ENCODE measurements at regions not wholly inside any gene's neighbourhood (a gene's known extent, or its start where the extent isn't known, plus 50 kb on each side); places are given as distances from the start of the nearest gene placed in this dataset.

DNA sequence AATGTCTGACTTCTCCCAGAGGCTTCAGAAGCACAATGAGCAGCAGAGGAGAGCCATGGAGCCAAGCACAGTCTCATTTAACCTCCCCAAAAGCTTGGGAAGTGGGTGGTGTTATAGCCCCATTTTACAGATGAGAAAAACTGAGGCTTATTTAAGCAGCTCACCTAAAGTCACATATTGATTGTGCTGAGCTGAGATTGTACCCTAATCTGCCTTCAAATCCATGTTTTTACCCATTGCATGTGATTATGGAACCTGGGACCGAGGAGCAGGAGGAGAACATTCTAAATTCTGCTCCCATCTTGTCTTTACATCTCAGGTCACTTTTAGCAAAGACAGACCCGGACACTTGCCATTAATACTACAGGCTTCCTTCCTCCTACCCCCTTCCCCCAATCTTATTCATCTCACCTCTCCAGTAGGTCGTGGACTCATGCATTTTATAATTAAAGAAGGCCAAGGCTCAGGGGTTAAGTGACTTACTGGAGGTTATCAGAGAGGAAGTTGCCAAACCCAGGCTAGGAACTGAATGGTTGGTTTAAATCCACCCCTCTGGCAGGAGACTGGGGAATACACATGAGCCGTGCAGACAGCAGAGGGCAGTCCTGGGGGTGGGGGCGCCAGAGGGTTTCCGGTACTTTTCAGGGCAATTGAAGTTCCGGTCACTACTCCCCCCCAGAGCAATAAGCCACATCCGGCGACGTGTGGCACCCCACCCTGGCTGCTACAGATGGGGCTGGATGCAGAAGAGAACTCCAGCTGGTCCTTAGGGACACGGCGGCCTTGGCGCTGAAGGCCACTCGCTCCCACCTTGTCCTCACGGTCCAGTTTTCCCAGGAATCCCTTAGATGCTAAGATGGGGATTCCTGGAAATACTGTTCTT, 51.0 kb upstream of the IL17B start:
- H3K4me3 ChIP-seq (replicated peaks in 1 of 2; ENCODE audit: low read depth in 2 of 2, low read length in 2 of 2): no peak overlapping the region
- TF ChIP-seq, protein P1, sequence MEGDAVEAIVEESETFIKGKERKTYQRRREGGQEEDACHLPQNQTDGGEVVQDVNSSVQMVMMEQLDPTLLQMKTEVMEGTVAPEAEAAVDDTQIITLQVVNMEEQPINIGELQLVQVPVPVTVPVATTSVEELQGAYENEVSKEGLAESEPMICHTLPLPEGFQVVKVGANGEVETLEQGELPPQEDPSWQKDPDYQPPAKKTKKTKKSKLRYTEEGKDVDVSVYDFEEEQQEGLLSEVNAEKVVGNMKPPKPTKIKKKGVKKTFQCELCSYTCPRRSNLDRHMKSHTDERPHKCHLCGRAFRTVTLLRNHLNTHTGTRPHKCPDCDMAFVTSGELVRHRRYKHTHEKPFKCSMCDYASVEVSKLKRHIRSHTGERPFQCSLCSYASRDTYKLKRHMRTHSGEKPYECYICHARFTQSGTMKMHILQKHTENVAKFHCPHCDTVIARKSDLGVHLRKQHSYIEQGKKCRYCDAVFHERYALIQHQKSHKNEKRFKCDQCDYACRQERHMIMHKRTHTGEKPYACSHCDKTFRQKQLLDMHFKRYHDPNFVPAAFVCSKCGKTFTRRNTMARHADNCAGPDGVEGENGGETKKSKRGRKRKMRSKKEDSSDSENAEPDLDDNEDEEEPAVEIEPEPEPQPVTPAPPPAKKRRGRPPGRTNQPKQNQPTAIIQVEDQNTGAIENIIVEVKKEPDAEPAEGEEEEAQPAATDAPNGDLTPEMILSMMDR (IDR thresholded peaks at IDR 0.05; ENCODE audit: low read depth, low read length): peak; percentile 26
- peak; percentile 71 to 78 for DNase-seq (ENCODE audit: low read depth in 2 of 2)

Measured in cardiac fibroblast (primary cell).